Breast epithelium (tissue), 3 donors: ENCODE measurements at regions not wholly inside any gene's neighbourhood (a gene's known extent, or its start where the extent isn't known, plus 50 kb on each side); places are given as distances from the start of the nearest gene placed in this dataset.

Experiments used
- CTCF ChIP-seq, 3 donors: fragments of 450-650 bp; IDR thresholded peaks; one replicate each; pipeline ENCODE4 v1.5.1; 2016 to 2017; ENCODE audit warnings: antibody characterized with exemption in 3 of 3, mild to moderate bottlenecking in 3 of 3, moderate library complexity in 3 of 3
- POLR2A ChIP-seq: fragments of 450-650 bp; IDR thresholded peaks from one replicate; pipeline ENCODE4 v1.6.1; 2016; ENCODE audit warnings: antibody characterized with exemption, mild to moderate bottlenecking, moderate library complexity
- POLR2AphosphoS5 ChIP-seq, 3 donors: sonication (generic); formaldehyde crosslinking; IDR thresholded peaks; one replicate each; pipeline ENCODE4 v1.6.1; 2017; ENCODE audit warnings: antibody characterized with exemption in 3 of 3

GRCh38 chr1:193562121-193562520 is 375.7 kb upstream of the B3GALT2 start:
- no peak for TF ChIP-seq POLR2A
- TF ChIP-seq CTCF (IDR thresholded peaks at IDR 0.05), result no peak
- no peak for TF ChIP-seq POLR2AphosphoS5 (IDR thresholded peaks at IDR 0.05)
